ENCODE measurements at regions not wholly inside any gene's neighbourhood (a gene's known extent, or its start where the extent isn't known, plus 50 kb on each side); places are given as distances from the start of the nearest gene placed in this dataset.

GRCh38 chr12:31819427-31819826 lies 90.6 kb upstream of the AMN1 start:
- Histone ChIP-seq H3K4me3 (ENCODE audit: low read length, poor library complexity, severe bottlenecking) (no peak overlapping the region), H3K79me2 (ENCODE audit: insufficient read depth, low read length) (no peaks in the 10 kb centered on the region), H3K9me3 (ENCODE audit: insufficient read depth, low read depth, low read length) (no peaks in the 10 kb centered on the region), H3F3A (ENCODE audit: low read depth) (no peaks in the 10 kb centered on the region), H3K4me2 (ENCODE audit: low read depth, low read length, poor library complexity, severe bottlenecking) (no peak overlapping the region), H3K36me3 (ENCODE audit: insufficient read depth, low read length) (no peaks in the 10 kb centered on the region), H3K4me1 (ENCODE audit: insufficient read depth, low read length, poor library complexity, severe bottlenecking) (no peaks in the 10 kb centered on the region), H3K9me2 (replicated peaks; ENCODE audit: low read depth, low read length) (no peaks in the 10 kb centered on the region), H4K20me1 (ENCODE audit: insufficient read depth, low read length, poor library complexity, severe bottlenecking) (no peaks in the 10 kb centered on the region), H3K27me3 (ENCODE audit: insufficient read depth, low read length, poor library complexity, severe bottlenecking) (no peaks in the 10 kb centered on the region), H2AFZ (ENCODE audit: low read length) (no peak overlapping the region), H3K9ac (ENCODE audit: low read depth, low read length, poor library complexity, severe bottlenecking) (no peak overlapping the region)
- TF ChIP-seq EZH2phosphoT487 (IDR thresholded peaks at IDR 0.05; ENCODE audit: borderline replicate concordance) (no peak), CTCF (conservative IDR thresholded peaks at IDR 0.05; ENCODE audit: low read length) (no peak)

GRCh38 chr12:31818623-31819268 lies 89.9 kb upstream of the AMN1 start:
- no peaks in the 10 kb centered on the region for H4K20me1 ChIP-seq (ENCODE audit: insufficient read depth, low read length, poor library complexity, severe bottlenecking)

GRCh38 chr12:31817120-31817519 lies 88.3 kb upstream of the AMN1 start:
- Histone ChIP-seq H4K20me1 (ENCODE audit: insufficient read depth, low read length, poor library complexity, severe bottlenecking) (no peaks in the 10 kb centered on the region), H3K79me2 (ENCODE audit: insufficient read depth, low read length) (no peaks in the 10 kb centered on the region), H3K4me1 (ENCODE audit: insufficient read depth, low read length, poor library complexity, severe bottlenecking) (no peaks in the 10 kb centered on the region), H3K4me3 (ENCODE audit: low read length, poor library complexity, severe bottlenecking) (no peak overlapping the region), H3K36me3 (ENCODE audit: insufficient read depth, low read length) (no peaks in the 10 kb centered on the region), H2AFZ (ENCODE audit: low read length) (no peak overlapping the region), H3K9me2 (replicated peaks; ENCODE audit: low read depth, low read length) (no peaks in the 10 kb centered on the region), H3K27me3 (ENCODE audit: insufficient read depth, low read length, poor library complexity, severe bottlenecking) (no peaks in the 10 kb centered on the region), H3K9me3 (ENCODE audit: insufficient read depth, low read depth, low read length) (no peaks in the 10 kb centered on the region), H3F3A (ENCODE audit: low read depth) (no peaks in the 10 kb centered on the region), H3K9ac (ENCODE audit: low read depth, low read length, poor library complexity, severe bottlenecking) (no peak overlapping the region), H3K4me2 (ENCODE audit: low read depth, low read length, poor library complexity, severe bottlenecking) (no peak overlapping the region)
- TF ChIP-seq CTCF (conservative IDR thresholded peaks at IDR 0.05; ENCODE audit: low read length) (no peak), EZH2phosphoT487 (IDR thresholded peaks at IDR 0.05; ENCODE audit: borderline replicate concordance) (no peak)

More at GRCh38 chr12:31818623-31819268, 89.9 kb upstream of the AMN1 start:
- no peaks in the 10 kb centered on the region for H3K27me3 ChIP-seq (ENCODE audit: insufficient read depth, low read length, poor library complexity, severe bottlenecking)
- no peaks in the 10 kb centered on the region for H3K9me3 ChIP-seq (ENCODE audit: insufficient read depth, low read depth, low read length)
- no peaks in the 10 kb centered on the region for H3F3A ChIP-seq (ENCODE audit: low read depth)
- no peaks in the 10 kb centered on the region for H3K4me1 ChIP-seq (ENCODE audit: insufficient read depth, low read length, poor library complexity, severe bottlenecking)
- H2AFZ ChIP-seq (ENCODE audit: low read length) = no peak overlapping the region
- no peaks in the 10 kb centered on the region for H3K36me3 ChIP-seq (ENCODE audit: insufficient read depth, low read length)
- TF ChIP-seq EZH2phosphoT487 (IDR thresholded peaks at IDR 0.05; ENCODE audit: borderline replicate concordance) (no peak), CTCF (conservative IDR thresholded peaks at IDR 0.05; ENCODE audit: low read length) (no peak)
- H3K4me3 ChIP-seq (ENCODE audit: low read length, poor library complexity, severe bottlenecking) = no peak overlapping the region
- H3K9me2 ChIP-seq (replicated peaks; ENCODE audit: low read depth, low read length) = no peaks in the 10 kb centered on the region
- H3K9ac ChIP-seq (ENCODE audit: low read depth, low read length, poor library complexity, severe bottlenecking) = no peak overlapping the region
- H3K79me2 ChIP-seq (ENCODE audit: insufficient read depth, low read length) = no peaks in the 10 kb centered on the region
- H3K4me2 ChIP-seq (ENCODE audit: low read depth, low read length, poor library complexity, severe bottlenecking) = no peak overlapping the region

Measured in Loucy (cell line).